BE2C (cell line): ENCODE measurements at regions not wholly inside any gene's neighbourhood (a gene's known extent, or its start where the extent isn't known, plus 50 kb on each side); places are given as distances from the start of the nearest gene placed in this dataset.

ENCODE experiments used
- DNase-seq: peaks from one replicate; pipeline ENCODE4 v3.0.0-alpha.2; 2020
- H3K27me3 ChIP-seq: fragments of 250-450 bp; sonication (Bioruptor Pico); 2 replicates; pipeline ENCODE4 v1.5.1; 2020; ENCODE audit warnings: mild to moderate bottlenecking
- H3K36me3 ChIP-seq: fragments of 250-450 bp; sonication (Bioruptor Pico); 2 replicates; pipeline ENCODE4 v1.5.1; 2020; ENCODE audit warnings: mild to moderate bottlenecking
- H3K4me1 ChIP-seq: fragments of 250-450 bp; sonication (Bioruptor Pico); 2 replicates; pipeline ENCODE4 v1.5.1; 2020
- H3K4me3 ChIP-seq: 2 replicates; pipeline ENCODE4 v1.5.1; 2011; ENCODE audit warnings: low read depth, low read length
- H3K9me3 ChIP-seq: fragments of 250-450 bp; sonication (Bioruptor Pico); 2 replicates; pipeline ENCODE4 v1.5.1; 2020
- TF ChIP-seq, protein P1 (sequence below): IDR thresholded peaks from 2 replicates; pipeline ENCODE4 v1.5.1; 2012; ENCODE audit warnings: mild to moderate bottlenecking, low read depth, low read length

DNA sequence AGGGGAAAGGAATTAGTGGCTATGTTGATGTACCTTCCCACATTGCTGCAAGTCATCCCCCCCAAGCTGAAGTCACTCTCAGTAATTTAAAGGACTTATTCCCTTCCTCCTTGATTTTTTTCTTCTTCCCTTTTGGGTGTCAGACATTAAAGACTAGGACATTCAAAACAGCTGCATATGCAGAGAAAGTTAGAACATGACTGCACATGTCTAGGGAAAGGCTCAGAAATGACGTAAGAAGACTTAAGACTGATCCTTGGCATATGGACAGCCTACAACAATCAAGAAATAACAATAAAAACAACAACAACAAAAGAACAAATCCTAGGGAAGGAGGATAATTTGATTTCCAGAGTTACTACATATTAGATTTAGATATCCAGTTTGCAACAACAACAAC is 997.5 kb downstream of the TLE4 start:
- H3K27me3 ChIP-seq, result no peaks in the 10 kb centered on the region
- DNase-seq, result no peak
- H3K4me1 ChIP-seq, result no peaks in the 10 kb centered on the region
- TF ChIP-seq, protein P1, sequence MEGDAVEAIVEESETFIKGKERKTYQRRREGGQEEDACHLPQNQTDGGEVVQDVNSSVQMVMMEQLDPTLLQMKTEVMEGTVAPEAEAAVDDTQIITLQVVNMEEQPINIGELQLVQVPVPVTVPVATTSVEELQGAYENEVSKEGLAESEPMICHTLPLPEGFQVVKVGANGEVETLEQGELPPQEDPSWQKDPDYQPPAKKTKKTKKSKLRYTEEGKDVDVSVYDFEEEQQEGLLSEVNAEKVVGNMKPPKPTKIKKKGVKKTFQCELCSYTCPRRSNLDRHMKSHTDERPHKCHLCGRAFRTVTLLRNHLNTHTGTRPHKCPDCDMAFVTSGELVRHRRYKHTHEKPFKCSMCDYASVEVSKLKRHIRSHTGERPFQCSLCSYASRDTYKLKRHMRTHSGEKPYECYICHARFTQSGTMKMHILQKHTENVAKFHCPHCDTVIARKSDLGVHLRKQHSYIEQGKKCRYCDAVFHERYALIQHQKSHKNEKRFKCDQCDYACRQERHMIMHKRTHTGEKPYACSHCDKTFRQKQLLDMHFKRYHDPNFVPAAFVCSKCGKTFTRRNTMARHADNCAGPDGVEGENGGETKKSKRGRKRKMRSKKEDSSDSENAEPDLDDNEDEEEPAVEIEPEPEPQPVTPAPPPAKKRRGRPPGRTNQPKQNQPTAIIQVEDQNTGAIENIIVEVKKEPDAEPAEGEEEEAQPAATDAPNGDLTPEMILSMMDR, result no peak
- no peaks in the 10 kb centered on the region; the same call in none of the 2 replicates for H3K9me3 ChIP-seq
- H3K4me3 ChIP-seq, result no peak overlapping the region
- H3K36me3 ChIP-seq, result no peaks in the 10 kb centered on the region

DNA sequence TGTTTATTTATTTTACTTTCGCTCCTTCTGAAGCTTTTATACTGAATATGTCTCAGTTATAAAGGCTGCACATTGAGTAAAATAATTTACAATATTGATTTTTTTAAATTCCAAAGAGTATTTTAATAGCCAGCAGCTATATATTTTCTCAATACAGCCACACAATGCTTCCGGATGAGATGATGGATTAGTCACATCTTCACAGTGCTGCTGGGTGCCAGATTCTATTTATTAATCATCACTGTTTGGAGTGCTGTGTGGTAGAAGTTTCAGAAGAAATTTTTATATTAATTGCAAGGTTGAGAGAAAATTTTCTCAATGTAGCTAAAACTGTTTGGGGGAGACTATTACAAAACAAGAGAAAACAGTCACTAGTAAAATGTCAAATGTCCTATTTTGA is 989.8 kb downstream of the TLE4 start:
- Histone ChIP-seq H3K27me3 (no peaks in the 10 kb centered on the region), H3K36me3 (no peaks in the 10 kb centered on the region), H3K9me3 (no peaks in the 10 kb centered on the region), H3K4me3 (no peak overlapping the region), H3K4me1 (no peaks in the 10 kb centered on the region)
- TF ChIP-seq, protein P1, result no peak
- no peak for DNase-seq

DNA sequence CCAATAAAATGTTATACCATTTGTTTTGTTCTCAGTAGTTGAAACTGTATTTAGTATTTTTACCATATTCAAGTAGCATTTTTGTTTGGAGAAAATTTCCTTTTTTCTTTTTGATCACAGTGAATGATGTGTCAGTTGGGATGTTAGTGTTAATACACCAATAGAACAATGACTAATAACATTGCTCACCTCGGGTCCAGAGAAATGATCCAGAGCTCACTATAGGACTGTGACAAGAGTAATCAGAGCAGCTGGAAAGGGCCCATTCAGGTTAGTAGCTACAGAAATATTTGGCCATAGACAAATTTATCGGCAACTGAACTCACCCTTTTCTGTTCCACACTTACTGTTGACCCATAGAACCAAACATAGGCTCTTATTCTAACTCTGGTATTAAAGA is 989.2 kb downstream of the TLE4 start:
- H3K4me3 ChIP-seq, result no peak overlapping the region
- H3K27me3 ChIP-seq, result no peaks in the 10 kb centered on the region
- TF ChIP-seq, protein P1, result no peak
- H3K36me3 ChIP-seq, result no peaks in the 10 kb centered on the region
- no peak for DNase-seq
- no peaks in the 10 kb centered on the region for H3K9me3 ChIP-seq
- no peaks in the 10 kb centered on the region for H3K4me1 ChIP-seq

DNA sequence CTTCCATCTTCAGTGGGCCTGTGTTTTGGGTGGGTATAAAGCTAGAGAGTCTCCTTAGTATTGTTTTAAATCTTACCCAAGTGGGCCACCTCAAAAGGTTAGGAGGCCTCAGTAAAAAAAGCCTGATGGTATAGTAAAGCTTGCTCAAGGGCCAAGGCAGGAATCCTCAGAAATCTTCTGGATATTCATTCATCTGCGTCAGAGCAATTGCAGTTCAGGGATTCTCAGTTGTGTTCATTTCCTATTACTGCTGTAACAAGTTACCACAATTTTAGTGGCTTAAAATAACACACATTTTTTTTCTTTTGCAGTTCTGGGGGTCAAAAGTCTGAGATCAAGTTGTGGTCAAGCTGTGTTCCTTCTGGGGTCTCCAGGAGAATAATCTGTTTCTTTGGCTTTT is 985.5 kb downstream of the TLE4 start:
- H3K27me3 ChIP-seq, result no peaks in the 10 kb centered on the region
- no peaks in the 10 kb centered on the region; the same call in 1 of the 2 replicates for H3K4me1 ChIP-seq
- no peak overlapping the region for H3K4me3 ChIP-seq
- DNase-seq, result no peak
- TF ChIP-seq, protein P1, result no peak
- H3K9me3 ChIP-seq, result no peaks in the 10 kb centered on the region
- H3K36me3 ChIP-seq, result no peaks in the 10 kb centered on the region

DNA sequence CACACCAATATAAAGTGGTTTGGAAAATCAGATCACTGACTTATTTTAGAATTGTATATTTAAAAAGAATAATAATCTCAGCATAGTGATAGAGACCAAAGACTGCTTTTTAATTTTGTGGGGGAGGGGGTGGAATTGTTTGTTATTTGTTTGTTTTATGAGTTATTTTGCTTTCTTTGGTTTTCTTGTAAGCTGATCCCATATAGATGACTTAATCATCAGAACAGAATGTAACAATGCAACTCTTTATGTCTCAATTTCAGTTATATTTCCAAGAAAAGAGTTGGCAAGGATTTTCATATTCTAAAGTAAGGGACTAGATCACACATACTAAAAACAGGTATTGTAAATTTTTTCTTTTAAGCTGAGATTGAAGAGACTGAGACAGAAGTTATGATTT is 984.9 kb downstream of the TLE4 start:
- TF ChIP-seq, protein P1, result no peak
- Histone ChIP-seq H3K9me3 (no peaks in the 10 kb centered on the region), H3K36me3 (no peaks in the 10 kb centered on the region), H3K4me1 (no peaks in the 10 kb centered on the region; the same call in 1 of the 2 replicates), H3K4me3 (no peak overlapping the region), H3K27me3 (no peaks in the 10 kb centered on the region)
- no peak for DNase-seq

DNA sequence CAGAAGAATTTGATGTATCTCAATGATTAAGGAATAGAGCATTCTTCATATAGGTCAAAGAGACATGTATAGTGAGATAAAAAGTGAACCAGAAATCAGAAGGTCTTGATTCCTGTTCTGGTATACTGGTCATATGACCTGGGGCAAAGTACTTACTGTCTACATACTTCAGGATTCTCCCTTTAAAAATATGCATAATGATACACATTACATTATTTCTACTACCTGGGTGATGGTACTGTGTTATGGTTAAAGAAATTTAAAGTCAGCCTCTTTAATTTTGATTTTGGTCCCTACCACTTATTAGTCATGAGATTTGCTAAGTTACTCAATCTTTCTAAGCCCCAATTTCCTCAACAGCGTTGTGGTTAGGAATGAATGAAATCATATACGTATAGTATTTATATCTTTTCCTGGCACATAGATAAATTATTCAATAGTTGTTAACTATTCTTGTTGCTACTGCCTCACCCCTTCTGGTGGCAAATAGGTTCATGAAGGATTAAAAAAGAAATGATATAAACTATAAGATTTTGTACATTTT is 984.1 kb downstream of the TLE4 start:
- Histone ChIP-seq H3K27me3 (no peaks in the 10 kb centered on the region), H3K36me3 (no peaks in the 10 kb centered on the region), H3K4me1 (no peaks in the 10 kb centered on the region; the same call in 1 of the 2 replicates), H3K4me3 (no peak overlapping the region), H3K9me3 (no peaks in the 10 kb centered on the region)
- DNase-seq, result no peak
- TF ChIP-seq, protein P1, result no peak
